Adrenal gland (tissue), 5 donors: ENCODE measurements at regions not wholly inside any gene's neighbourhood (a gene's known extent, or its start where the extent isn't known, plus 50 kb on each side); places are given as distances from the start of the nearest gene placed in this dataset.

Experiments used
- POLR2A ChIP-seq, 2 donors: fragments of 450-650 bp; IDR thresholded peaks; one replicate each; pipeline ENCODE4 v1.6.1; 2017; ENCODE audit warnings: antibody characterized with exemption in 2 of 2, mild to moderate bottlenecking in 2 of 2, moderate library complexity in 1 of 2
- TF ChIP-seq, protein P1 (sequence below), 6 experiments: fragments of 450-650 bp in 4 of 6; fragments of 200-600 bp in 2 of 6; sonication (generic) in 1 of 6; IDR thresholded peaks; 1 replicate in 5 of 6; 2 replicates in 1 of 6; pipeline versions ENCODE4 v1.5.1 to v1.8.0; 2016 to 2021; ENCODE audit warnings: antibody characterized with exemption in 6 of 6, mild to moderate bottlenecking in 2 of 6, moderate library complexity in 1 of 6
- donor health status: DM: no; HTN: no; CAD: no.

DNA sequence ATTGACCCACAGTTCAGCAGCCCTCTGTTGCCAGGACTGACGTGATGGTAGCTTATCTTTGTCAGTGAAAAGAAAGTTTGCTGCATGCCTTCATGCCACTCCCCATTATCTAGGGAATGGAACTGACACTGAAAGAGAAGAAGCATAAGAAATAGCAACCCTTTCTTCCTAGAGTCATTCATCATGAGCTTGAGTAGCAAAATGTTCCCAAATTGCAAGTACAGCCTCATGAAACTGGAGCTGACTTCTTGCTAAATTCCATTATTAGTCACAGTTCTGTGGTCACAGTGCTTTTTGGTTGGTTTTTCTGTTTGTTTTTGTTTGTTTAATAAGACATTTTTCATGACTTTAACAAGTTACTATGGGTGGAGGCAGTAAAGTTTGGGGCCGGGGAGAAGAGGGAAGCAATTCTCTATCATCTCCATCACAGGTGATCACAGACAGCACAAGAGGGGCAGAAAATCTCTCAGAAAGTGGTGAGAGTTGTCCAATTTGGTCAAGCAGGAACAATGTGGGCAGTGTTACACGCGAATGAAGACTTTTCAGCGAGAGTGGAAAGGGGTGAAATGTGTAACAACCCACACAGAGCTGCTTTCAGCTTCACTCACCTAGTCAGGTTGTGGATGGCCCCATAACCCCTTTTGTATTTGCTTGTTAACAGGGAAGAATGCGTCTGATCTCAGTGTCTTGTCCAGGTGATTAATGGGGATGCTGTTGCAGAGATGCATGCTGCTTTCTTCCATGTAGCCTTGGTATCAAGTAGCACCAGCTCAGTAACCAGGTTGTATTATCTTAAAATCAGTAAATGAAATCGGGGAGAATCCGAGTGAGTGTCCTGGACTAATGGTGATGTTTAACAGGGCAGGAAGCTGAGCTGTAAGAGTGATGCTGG is 440.4 kb downstream of the DMRT2 start:
- TF ChIP-seq, protein P1, sequence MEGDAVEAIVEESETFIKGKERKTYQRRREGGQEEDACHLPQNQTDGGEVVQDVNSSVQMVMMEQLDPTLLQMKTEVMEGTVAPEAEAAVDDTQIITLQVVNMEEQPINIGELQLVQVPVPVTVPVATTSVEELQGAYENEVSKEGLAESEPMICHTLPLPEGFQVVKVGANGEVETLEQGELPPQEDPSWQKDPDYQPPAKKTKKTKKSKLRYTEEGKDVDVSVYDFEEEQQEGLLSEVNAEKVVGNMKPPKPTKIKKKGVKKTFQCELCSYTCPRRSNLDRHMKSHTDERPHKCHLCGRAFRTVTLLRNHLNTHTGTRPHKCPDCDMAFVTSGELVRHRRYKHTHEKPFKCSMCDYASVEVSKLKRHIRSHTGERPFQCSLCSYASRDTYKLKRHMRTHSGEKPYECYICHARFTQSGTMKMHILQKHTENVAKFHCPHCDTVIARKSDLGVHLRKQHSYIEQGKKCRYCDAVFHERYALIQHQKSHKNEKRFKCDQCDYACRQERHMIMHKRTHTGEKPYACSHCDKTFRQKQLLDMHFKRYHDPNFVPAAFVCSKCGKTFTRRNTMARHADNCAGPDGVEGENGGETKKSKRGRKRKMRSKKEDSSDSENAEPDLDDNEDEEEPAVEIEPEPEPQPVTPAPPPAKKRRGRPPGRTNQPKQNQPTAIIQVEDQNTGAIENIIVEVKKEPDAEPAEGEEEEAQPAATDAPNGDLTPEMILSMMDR (IDR thresholded peaks at IDR 0.05): no peak
- no peak for TF ChIP-seq POLR2A (IDR thresholded peaks at IDR 0.05)
